MM.1S (cell line): ENCODE measurements at regions not wholly inside any gene's neighbourhood (a gene's known extent, or its start where the extent isn't known, plus 50 kb on each side); places are given as distances from the start of the nearest gene placed in this dataset.

ENCODE experiments used
- DNase-seq: peaks from one replicate; pipeline ENCODE4 v3.0.0-alpha.2; 2015
- H2AFZ ChIP-seq: fragments of 300-600 bp; sonication (generic); 2 replicates; pipeline ENCODE4 v1.6.0; 2016; ENCODE audit warnings: antibody characterized with exemption, low read length
- H3F3A ChIP-seq: fragments of 300-600 bp; sonication (generic); 2 replicates; pipeline ENCODE4 v1.6.1; 2016; ENCODE audit warnings: mild to moderate bottlenecking, antibody characterized with exemption, low read length, moderate library complexity, mixed read lengths; ENCODE audit not compliant: insufficient read depth
- H3K27ac ChIP-seq: fragments of 300-600 bp; sonication (generic); 2 replicates; pipeline ENCODE4 v1.5.1; 2016; ENCODE audit warnings: mild to moderate bottlenecking, low read length
- H3K27me3 ChIP-seq: fragments of 300-600 bp; sonication (generic); replicated peaks from 2 replicates; pipeline ENCODE4 v1.6.0; 2016; ENCODE audit warnings: low read length; ENCODE audit not compliant: insufficient read depth
- H3K36me3 ChIP-seq: fragments of 300-600 bp; sonication (generic); replicated peaks from 2 replicates; pipeline ENCODE4 v1.6.1; 2016; ENCODE audit warnings: mild to moderate bottlenecking, low read length, mixed read lengths; ENCODE audit not compliant: insufficient read depth
- H3K4me1 ChIP-seq: fragments of 300-600 bp; sonication (generic); 2 replicates; pipeline ENCODE4 v1.6.1; 2016; ENCODE audit warnings: low read length, mixed read lengths
- H3K4me2 ChIP-seq: fragments of 300-600 bp; sonication (generic); 2 replicates; pipeline ENCODE4 v1.6.0; 2016; ENCODE audit warnings: low read depth, low read length
- H3K4me3 ChIP-seq: fragments of 300-600 bp; sonication (generic); 2 replicates; pipeline ENCODE4 v1.5.1; 2016; ENCODE audit warnings: low read length, mixed read lengths
- H3K79me2 ChIP-seq: fragments of 300-600 bp; sonication (generic); 2 replicates; pipeline ENCODE4 v1.6.1; 2016; ENCODE audit warnings: mixed run types, low read length, mixed read lengths
- H3K9ac ChIP-seq: fragments of 300-600 bp; sonication (generic); 2 replicates; pipeline ENCODE4 v1.6.1; 2016; ENCODE audit warnings: low read length, mixed read lengths
- H3K9me2 ChIP-seq: fragments of 300-600 bp; sonication (generic); replicated peaks from 2 replicates; pipeline ENCODE4 v1.6.1; 2016; ENCODE audit warnings: mild to moderate bottlenecking, low read length, mixed read lengths; ENCODE audit not compliant: insufficient read depth
- H3K9me3 ChIP-seq: fragments of 300-600 bp; sonication (generic); replicated peaks from 2 replicates; pipeline ENCODE4 v1.6.1; 2016; ENCODE audit warnings: mild to moderate bottlenecking, low read length, mixed read lengths; ENCODE audit not compliant: insufficient read depth
- H4K20me1 ChIP-seq: fragments of 300-600 bp; sonication (generic); 2 replicates; pipeline ENCODE4 v1.6.1; 2016; ENCODE audit warnings: mild to moderate bottlenecking, low read length, moderate library complexity, mixed read lengths; ENCODE audit not compliant: insufficient read depth
- CTCF ChIP-seq: fragments of 300-600 bp; sonication (generic); IDR thresholded peaks from 2 replicates; pipeline ENCODE4 v1.5.1; 2016; ENCODE audit warnings: antibody characterized with exemption, low read length, mixed read lengths
- EZH2 ChIP-seq: fragments of 300-600 bp; sonication (generic); optimal IDR thresholded peaks from 2 replicates; pipeline ENCODE3; 2017; ENCODE audit warnings: low read depth, mild to moderate bottlenecking, antibody characterized with exemption, low read length, mixed read lengths
- EZH2phosphoT487 ChIP-seq: fragments of 300-600 bp; sonication (generic); IDR thresholded peaks from 2 replicates; pipeline ENCODE4 v1.6.1; 2018; ENCODE audit warnings: antibody characterized with exemption, low read length

- no peak for DNase-seq
- H3K4me2 ChIP-seq = no peak overlapping the region
Observed at GRCh38 chr12:105995961-105996431, 142.8 kb downstream of the NUAK1 start.

DNA sequence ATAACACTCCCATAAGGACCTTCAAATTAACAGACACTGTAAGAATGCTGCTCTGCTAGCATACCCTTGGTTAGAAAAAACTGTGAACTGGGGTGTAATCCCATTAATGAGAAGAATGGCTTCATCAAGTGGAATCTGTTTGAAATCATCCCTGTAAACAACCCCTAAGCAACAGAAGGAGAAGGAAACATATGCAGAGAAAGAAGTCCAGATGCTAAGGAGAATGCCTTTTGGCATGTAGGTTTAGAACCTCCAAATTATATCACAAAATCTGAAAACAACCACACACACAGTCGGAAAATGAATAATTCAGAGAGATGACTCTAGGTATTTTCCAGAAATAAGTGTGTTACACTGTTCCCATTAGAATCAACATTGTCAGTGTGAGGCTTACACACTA, 140.2 kb downstream of the NUAK1 start:
- Histone ChIP-seq H4K20me1 (no peaks in the 10 kb centered on the region), H3K9me2 (no peaks in the 10 kb centered on the region), H3K4me3 (no peak overlapping the region), H3K36me3 (no peaks in the 10 kb centered on the region), H3K9me3 (no peaks in the 10 kb centered on the region), H3F3A (no peaks in the 10 kb centered on the region), H3K27me3 (no peaks in the 10 kb centered on the region), H3K4me1 (no peaks in the 10 kb centered on the region), H3K9ac (no peak overlapping the region), H2AFZ (no peak overlapping the region), H3K4me2 (no peak overlapping the region), H3K27ac (no peak overlapping the region), H3K79me2 (no peaks in the 10 kb centered on the region)
- no peak for DNase-seq
- TF ChIP-seq CTCF (no peak), EZH2phosphoT487 (no peak), EZH2 (no peak)

More at GRCh38 chr12:105995961-105996431, 142.8 kb downstream of the NUAK1 start:
- H2AFZ ChIP-seq = no peak overlapping the region
- no peaks in the 10 kb centered on the region for H4K20me1 ChIP-seq
- no peaks in the 10 kb centered on the region for H3K4me1 ChIP-seq
- H3F3A ChIP-seq = no peaks in the 10 kb centered on the region
- no peak overlapping the region for H3K4me3 ChIP-seq
- no peaks in the 10 kb centered on the region for H3K9me2 ChIP-seq
- no peak overlapping the region for H3K27ac ChIP-seq
- H3K36me3 ChIP-seq = no peaks in the 10 kb centered on the region
- H3K9me3 ChIP-seq = no peaks in the 10 kb centered on the region
- no peaks in the 10 kb centered on the region for H3K27me3 ChIP-seq
- no peak overlapping the region for H3K9ac ChIP-seq
- TF ChIP-seq EZH2phosphoT487 (no peak), CTCF (no peak), EZH2 (no peak)
- no peaks in the 10 kb centered on the region for H3K79me2 ChIP-seq

GRCh38 chr12:106000382-106001104, 138.2 kb downstream of the NUAK1 start:
- H2AFZ ChIP-seq = no peak overlapping the region
- H3F3A ChIP-seq = no peaks in the 10 kb centered on the region
- no peaks in the 10 kb centered on the region for H3K4me1 ChIP-seq
- TF ChIP-seq EZH2phosphoT487 (no peak), CTCF (no peak), EZH2 (no peak)
- H4K20me1 ChIP-seq = no peaks in the 10 kb centered on the region
- no peak overlapping the region for H3K27ac ChIP-seq
- no peaks in the 10 kb centered on the region for H3K9me2 ChIP-seq
- no peak overlapping the region for H3K9ac ChIP-seq
- H3K4me2 ChIP-seq = no peak overlapping the region
- H3K4me3 ChIP-seq = no peak overlapping the region
- H3K36me3 ChIP-seq = no peaks in the 10 kb centered on the region
- no peak for DNase-seq
- no peaks in the 10 kb centered on the region for H3K79me2 ChIP-seq
- no peaks in the 10 kb centered on the region for H3K27me3 ChIP-seq
- no peaks in the 10 kb centered on the region for H3K9me3 ChIP-seq
